Epithelial cell of proximal tubule (primary cell): ENCODE measurements at regions not wholly inside any gene's neighbourhood (a gene's known extent, or its start where the extent isn't known, plus 50 kb on each side); places are given as distances from the start of the nearest gene placed in this dataset.

ENCODE experiments used
- DNase-seq: peaks from one replicate; pipeline ENCODE4 v3.0.0-alpha.2; 2011; ENCODE audit warnings: low read depth
- H3K4me3 ChIP-seq: 2 replicates; pipeline ENCODE4 v1.5.1; 2011; ENCODE audit warnings: low read depth, mild to moderate bottlenecking, low read length
- TF ChIP-seq, protein P1 (sequence below): conservative IDR thresholded peaks from 2 replicates; pipeline ENCODE4 v1.5.1; 2012; ENCODE audit warnings: low read depth, mild to moderate bottlenecking, low read length

DNA sequence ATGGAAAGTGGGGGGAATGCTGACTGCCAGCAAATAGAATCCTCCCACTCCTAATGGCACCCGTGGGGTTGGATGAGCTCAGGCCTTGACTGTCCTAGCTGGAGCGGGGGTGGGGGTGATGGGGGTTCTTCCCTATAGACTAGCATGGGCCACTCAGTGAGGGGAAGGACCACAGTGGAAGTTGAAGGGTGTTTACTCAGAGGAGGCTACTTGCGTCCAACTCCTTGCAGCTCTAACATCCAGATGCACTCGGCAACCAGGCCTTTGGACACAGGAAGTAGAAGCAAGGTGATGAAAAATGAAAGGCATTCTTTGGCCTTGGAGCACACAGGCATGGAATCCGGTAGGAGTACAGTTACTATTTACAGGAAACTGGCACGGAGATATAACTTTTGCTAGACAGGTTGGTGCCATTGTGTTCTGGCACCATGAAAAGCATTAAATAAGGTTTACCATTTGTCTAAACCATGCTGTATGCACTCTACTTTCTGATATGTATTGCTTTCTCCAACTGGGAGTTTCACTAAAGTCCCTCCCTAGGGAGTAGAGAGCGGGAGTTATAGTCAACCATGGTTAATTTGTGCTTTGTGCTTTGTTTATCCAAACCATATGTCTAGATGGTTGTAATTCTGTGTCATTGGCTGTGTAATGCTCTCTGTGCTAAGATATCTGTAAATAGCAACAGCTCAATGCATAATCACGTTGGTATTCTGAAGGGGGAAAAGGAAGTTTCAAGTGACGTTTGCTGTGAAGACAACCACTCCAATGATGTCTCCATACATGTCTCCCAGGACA, 125.3 kb downstream of the TSHZ3 start:
- TF ChIP-seq, protein P1, sequence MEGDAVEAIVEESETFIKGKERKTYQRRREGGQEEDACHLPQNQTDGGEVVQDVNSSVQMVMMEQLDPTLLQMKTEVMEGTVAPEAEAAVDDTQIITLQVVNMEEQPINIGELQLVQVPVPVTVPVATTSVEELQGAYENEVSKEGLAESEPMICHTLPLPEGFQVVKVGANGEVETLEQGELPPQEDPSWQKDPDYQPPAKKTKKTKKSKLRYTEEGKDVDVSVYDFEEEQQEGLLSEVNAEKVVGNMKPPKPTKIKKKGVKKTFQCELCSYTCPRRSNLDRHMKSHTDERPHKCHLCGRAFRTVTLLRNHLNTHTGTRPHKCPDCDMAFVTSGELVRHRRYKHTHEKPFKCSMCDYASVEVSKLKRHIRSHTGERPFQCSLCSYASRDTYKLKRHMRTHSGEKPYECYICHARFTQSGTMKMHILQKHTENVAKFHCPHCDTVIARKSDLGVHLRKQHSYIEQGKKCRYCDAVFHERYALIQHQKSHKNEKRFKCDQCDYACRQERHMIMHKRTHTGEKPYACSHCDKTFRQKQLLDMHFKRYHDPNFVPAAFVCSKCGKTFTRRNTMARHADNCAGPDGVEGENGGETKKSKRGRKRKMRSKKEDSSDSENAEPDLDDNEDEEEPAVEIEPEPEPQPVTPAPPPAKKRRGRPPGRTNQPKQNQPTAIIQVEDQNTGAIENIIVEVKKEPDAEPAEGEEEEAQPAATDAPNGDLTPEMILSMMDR: no peak
- DNase-seq: no peak
- H3K4me3 ChIP-seq: no peak overlapping the region

DNA sequence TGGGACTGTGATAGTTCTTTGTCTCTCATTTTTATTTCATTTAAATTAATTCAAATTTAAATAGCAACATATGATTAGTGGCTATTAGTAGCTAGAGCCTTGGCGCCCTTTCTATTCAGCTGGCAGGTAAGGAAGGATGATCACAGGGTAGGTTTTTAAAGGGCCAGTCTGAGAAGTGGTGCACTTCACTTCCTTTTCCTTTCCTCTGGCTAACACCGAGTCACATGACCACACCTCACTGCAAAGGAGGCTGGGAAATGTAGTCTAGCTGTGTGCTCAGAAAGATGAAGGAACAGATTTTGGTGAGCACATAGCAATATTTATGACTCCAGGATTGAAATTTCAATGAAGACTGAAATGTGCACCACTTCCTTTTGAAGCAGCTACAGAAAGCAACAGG, 128.7 kb downstream of the TSHZ3 start:
- no peak overlapping the region for H3K4me3 ChIP-seq
- TF ChIP-seq, protein P1: no peak
- DNase-seq: no peak

DNA sequence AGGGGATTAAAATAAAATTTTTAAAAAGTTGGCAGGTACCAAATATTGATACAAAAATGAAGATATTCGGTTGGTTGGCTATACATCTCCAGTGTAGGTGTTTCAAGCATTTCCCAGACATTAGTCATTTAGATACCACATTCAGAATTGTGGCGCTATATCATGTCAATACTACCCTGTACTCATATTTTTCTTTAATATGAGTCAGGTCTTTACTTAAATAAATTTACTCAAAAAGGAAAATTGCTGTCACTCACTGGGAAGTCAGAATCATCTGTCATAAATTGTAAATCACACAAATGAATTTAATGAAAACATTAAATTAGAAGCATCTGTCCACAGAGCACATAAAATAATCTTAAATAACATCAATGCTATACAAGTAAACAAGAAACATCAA, 134.2 kb downstream of the TSHZ3 start:
- TF ChIP-seq, protein P1: no peak
- H3K4me3 ChIP-seq: no peak overlapping the region
- DNase-seq: no peak

DNA sequence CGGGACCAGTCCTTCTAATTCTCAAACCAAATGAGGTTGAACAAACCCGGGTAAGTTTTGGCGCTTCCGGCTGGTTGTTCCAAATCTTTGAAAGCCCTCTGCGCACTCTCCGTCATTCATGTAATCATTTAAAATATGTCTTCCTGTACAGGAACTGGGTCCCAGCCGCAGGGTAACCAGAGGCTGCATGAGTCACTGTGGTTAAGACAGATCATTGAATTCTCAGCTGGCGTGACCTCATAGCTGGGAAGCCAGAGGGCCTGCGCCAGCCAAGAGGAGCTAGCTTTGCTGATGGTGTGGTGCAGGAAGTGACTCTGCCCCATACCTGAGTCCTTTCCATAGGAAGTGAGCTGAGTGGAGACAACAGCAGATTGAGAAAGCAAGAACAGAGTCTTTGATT, 135.2 kb downstream of the TSHZ3 start:
- no peak overlapping the region for H3K4me3 ChIP-seq
- DNase-seq: peak; percentile 84
- TF ChIP-seq, protein P1: no peak

DNA sequence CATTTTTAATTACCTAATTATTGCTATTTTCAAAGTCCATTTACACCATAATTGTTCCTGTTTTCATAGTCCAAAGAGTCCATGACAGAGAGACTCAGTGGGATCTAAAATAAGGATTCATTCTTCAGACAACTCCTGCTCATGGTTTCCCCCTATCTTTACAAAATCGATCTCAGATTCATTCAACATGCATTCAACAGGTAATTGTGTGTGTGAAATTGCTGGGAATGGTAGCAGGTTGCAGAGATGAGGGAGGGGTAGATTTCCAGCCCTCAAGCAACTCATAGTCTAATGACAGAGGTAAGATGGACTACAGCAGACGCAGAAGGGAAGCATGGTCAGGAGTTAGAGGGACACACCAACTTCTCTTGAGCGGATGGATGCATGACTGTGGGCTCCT, 138.1 kb downstream of the TSHZ3 start:
- no peak for DNase-seq
- TF ChIP-seq, protein P1: no peak
- H3K4me3 ChIP-seq: no peak overlapping the region

DNA sequence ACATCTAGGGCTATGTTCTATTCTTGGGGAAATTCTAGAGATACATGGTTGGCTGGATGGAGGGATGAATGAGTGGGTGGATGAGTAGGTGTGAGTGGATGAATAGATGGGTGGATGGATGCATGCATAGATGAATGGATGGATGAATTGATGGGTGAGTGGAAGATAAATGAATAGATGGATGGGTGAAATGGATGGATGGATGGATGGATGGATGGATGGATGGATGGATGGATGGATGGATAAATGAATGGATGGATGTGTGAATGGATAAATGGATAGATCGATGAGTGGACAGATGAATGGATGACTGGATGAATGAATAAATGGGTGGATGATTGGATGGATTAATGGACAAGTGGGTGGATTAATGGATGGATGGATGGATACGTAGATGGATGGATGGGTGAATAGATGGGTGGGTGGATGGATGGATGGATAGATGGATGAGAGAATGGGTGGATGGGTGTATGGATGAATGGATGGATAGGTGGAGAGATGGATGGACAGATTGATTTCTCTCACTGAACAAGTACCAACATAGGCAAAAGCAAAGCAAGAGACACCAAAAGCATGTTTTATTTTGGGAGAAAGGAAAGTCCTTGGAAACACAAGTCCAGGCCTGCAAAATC, 143.2 kb downstream of the TSHZ3 start:
- TF ChIP-seq, protein P1: no peak
- no peak for DNase-seq

DNA sequence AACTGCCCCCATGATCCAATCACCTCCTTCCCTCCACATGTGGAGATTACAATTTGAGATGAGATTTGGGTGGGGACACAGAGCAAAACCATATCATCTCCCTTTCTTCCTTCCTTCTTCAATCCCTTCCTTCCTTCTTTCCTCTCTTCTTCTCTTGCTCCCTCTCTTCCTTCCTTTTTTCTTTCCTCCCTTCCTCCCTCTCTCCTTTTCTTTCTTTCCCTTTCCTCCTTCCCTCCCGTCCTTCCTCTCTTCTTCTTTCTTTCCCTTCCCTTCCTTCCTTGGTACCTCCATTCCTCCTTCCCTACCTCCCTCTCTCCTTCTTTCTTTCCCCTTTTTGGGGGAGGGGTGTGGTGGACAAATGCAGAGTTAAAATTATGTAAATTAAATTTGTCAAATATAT, 145.1 kb downstream of the TSHZ3 start:
- H3K4me3 ChIP-seq: no peak overlapping the region
- TF ChIP-seq, protein P1: no peak
- no peak for DNase-seq

More for the DNA sequence above, 143.2 kb downstream of the TSHZ3 start:
- H3K4me3 ChIP-seq: no peak overlapping the region
